SU-DHL-6 (cell line): ENCODE measurements at regions not wholly inside any gene's neighbourhood (a gene's known extent, or its start where the extent isn't known, plus 50 kb on each side); places are given as distances from the start of the nearest gene placed in this dataset.

ENCODE experiments used
- H2AFZ ChIP-seq: fragments of 200-600 bp; sonication (generic); 2 replicates; pipeline ENCODE4 v1.6.1; 2014; ENCODE audit warnings: low read depth, mild to moderate bottlenecking, moderate library complexity, mixed read lengths, antibody characterized with exemption, low read length; ENCODE audit not compliant: severe bottlenecking
- H3F3A ChIP-seq: fragments of 200-600 bp; shearing (Covaris generic); 2 replicates; pipeline ENCODE4 v1.6.0; 2016; ENCODE audit warnings: antibody characterized with exemption, mild to moderate bottlenecking; ENCODE audit not compliant: insufficient read depth
- H3K27ac ChIP-seq: fragments of 200-600 bp; sonication (generic); 2 replicates; pipeline ENCODE4 v1.5.1; 2016; ENCODE audit warnings: low read depth, mild to moderate bottlenecking, low read length, moderate library complexity, mixed read lengths
- H3K27me3 ChIP-seq: fragments of 200-600 bp; sonication (generic), shearing (Covaris generic); 2 replicates; pipeline ENCODE4 v1.6.0; 2014; ENCODE audit warnings: mild to moderate bottlenecking, low read length
- H3K36me3 ChIP-seq: fragments of 200-600 bp; sonication (generic); 2 replicates; pipeline ENCODE4 v1.6.1; 2014; ENCODE audit warnings: mild to moderate bottlenecking, low read length, mixed read lengths
- H3K4me2 ChIP-seq: fragments of 300-600, 200-600 bp; shearing (Covaris generic), sonication (generic); 2 replicates; pipeline ENCODE4 v1.6.0; 2014; ENCODE audit warnings: low read length, low read depth, mild to moderate bottlenecking; ENCODE audit not compliant: poor library complexity, severe bottlenecking
- H3K4me3 ChIP-seq: fragments of 200-600 bp; sonication (generic); 2 replicates; pipeline ENCODE4 v1.5.1; 2014; ENCODE audit warnings: antibody characterized with exemption, low read length, mild to moderate bottlenecking, mixed read lengths; ENCODE audit not compliant: insufficient read depth, poor library complexity, severe bottlenecking
- H3K79me2 ChIP-seq: fragments of 200-600 bp; sonication (generic); 2 replicates; pipeline ENCODE4 v1.6.1; 2014; ENCODE audit warnings: mild to moderate bottlenecking, low read length, moderate library complexity; ENCODE audit not compliant: insufficient read depth
- H3K9ac ChIP-seq: fragments of 200-600 bp; sonication (generic); 2 replicates; pipeline ENCODE4 v1.7.0; 2014; ENCODE audit warnings: mild to moderate bottlenecking, low read length
- H3K9me2 ChIP-seq: fragments of 200-600 bp; sonication (generic); replicated peaks from 2 replicates; pipeline ENCODE4 v1.6.1; 2014; ENCODE audit warnings: low read length; ENCODE audit not compliant: insufficient read depth
- H3K9me3 ChIP-seq: fragments of 200-600 bp; sonication (generic); 2 replicates; pipeline ENCODE4 v1.6.1; 2014; ENCODE audit warnings: low read length, mixed read lengths; ENCODE audit not compliant: insufficient read depth
- H4K20me1 ChIP-seq: fragments of 200-600 bp; sonication (generic); 2 replicates; pipeline ENCODE4 v1.6.1; 2014; ENCODE audit warnings: low read depth, mild to moderate bottlenecking, antibody characterized with exemption, low read length, moderate library complexity, mixed read lengths
- EZH2phosphoT487 ChIP-seq: fragments of 200-600 bp; sonication (generic), shearing (Covaris generic); conservative IDR thresholded peaks from 2 replicates; pipeline ENCODE4 v1.6.1; 2018; ENCODE audit warnings: mild to moderate bottlenecking, antibody characterized with exemption, low read length, moderate library complexity, mixed read lengths
- TF ChIP-seq, protein P1 (sequence below): fragments of 200-600 bp; sonication (generic); IDR thresholded peaks from one replicate; pipeline ENCODE4 v1.5.1; 2017; ENCODE audit warnings: antibody characterized with exemption, mild to moderate bottlenecking, low read length, moderate library complexity; ENCODE audit not compliant: insufficient read depth, poor library complexity, severe bottlenecking

DNA sequence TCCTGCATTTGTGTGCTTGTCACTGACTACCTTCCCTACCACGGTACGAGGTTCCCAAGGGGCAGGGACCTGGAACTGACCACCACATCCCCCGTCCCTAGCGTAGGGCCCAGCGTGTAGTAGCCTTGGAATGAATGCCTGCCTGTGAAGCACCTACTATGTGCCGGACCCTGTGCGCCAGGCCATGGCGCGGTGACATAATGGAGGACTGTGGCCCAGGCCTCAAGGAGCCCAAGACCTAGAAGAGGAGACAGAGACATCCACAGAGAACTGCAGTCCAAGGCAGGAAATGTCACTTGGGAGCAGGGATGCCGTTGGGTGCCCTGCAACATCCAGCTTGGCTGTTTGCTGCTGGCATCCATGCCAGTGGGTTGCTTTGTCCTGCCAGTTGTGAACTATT lies 71.9 kb upstream of the SLC6A6 start:
- no peak overlapping the region for H3K9ac ChIP-seq
- H2AFZ ChIP-seq = no peak overlapping the region
- no peaks in the 10 kb centered on the region for H3K9me3 ChIP-seq
- H3F3A ChIP-seq = no peaks in the 10 kb centered on the region
- H3K4me2 ChIP-seq = no peak overlapping the region
- H3K4me3 ChIP-seq = no peak overlapping the region
- TF ChIP-seq, protein P1, sequence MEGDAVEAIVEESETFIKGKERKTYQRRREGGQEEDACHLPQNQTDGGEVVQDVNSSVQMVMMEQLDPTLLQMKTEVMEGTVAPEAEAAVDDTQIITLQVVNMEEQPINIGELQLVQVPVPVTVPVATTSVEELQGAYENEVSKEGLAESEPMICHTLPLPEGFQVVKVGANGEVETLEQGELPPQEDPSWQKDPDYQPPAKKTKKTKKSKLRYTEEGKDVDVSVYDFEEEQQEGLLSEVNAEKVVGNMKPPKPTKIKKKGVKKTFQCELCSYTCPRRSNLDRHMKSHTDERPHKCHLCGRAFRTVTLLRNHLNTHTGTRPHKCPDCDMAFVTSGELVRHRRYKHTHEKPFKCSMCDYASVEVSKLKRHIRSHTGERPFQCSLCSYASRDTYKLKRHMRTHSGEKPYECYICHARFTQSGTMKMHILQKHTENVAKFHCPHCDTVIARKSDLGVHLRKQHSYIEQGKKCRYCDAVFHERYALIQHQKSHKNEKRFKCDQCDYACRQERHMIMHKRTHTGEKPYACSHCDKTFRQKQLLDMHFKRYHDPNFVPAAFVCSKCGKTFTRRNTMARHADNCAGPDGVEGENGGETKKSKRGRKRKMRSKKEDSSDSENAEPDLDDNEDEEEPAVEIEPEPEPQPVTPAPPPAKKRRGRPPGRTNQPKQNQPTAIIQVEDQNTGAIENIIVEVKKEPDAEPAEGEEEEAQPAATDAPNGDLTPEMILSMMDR = no peak
- no peak for TF ChIP-seq EZH2phosphoT487
- no peaks in the 10 kb centered on the region for H3K36me3 ChIP-seq
- no peaks in the 10 kb centered on the region for H4K20me1 ChIP-seq
- no peaks in the 10 kb centered on the region for H3K79me2 ChIP-seq
- H3K27me3 ChIP-seq = no peaks in the 10 kb centered on the region
- no peak overlapping the region for H3K27ac ChIP-seq
- no peaks in the 10 kb centered on the region for H3K9me2 ChIP-seq

DNA sequence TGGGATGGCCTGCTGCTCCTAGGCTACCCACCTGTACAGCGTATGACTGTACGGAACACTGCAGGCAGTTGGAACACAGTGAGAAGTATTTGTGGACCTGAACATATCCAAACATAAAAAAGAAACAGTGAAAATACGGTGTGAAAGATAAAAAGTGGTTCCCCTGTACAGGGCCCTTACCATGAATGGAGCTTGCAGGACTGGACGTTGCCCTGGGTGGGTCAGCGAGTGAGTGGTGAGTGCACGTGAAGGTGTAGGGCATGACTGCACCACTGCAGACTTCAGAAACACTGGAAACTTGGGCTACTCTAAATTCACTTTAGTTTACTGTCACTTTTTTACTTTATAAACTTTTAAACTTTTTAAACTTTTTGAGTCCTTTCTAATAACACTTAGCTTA lies 71.2 kb upstream of the SLC6A6 start:
- Histone ChIP-seq H3K9ac (no peak overlapping the region), H3K36me3 (no peaks in the 10 kb centered on the region), H3F3A (no peaks in the 10 kb centered on the region), H2AFZ (no peak overlapping the region), H3K4me2 (no peak overlapping the region), H3K27ac (no peak overlapping the region), H3K9me2 (no peaks in the 10 kb centered on the region), H3K4me3 (no peak overlapping the region), H3K27me3 (no peaks in the 10 kb centered on the region), H3K79me2 (no peaks in the 10 kb centered on the region), H4K20me1 (no peaks in the 10 kb centered on the region), H3K9me3 (no peaks in the 10 kb centered on the region)
- no peak for TF ChIP-seq EZH2phosphoT487
- TF ChIP-seq, protein P1 = no peak

DNA sequence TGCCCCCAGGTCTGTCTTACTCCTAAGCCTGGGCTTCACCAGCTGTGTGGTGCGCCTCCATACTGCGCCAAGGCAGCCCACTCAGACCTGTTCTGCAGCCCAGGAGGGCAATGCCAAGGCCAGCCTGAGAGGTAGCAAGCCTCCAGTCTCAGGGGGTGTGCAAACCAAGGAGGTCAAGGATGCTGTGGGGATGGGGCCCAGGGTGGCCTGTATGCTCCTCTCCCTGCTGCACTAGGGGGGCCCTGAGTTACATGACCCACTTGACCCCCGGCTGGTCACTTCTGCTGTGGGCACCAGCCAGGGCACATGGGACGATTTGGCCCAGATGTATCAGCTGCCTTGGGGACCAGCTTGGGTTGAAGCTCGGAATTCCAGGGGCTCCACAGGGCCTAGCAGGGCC lies 70.0 kb upstream of the SLC6A6 start:
- Histone ChIP-seq H3K79me2 (no peaks in the 10 kb centered on the region), H3K4me2 (no peak overlapping the region), H2AFZ (no peak overlapping the region), H3K27me3 (no peaks in the 10 kb centered on the region), H3F3A (no peaks in the 10 kb centered on the region), H3K27ac (no peak overlapping the region), H3K9me2 (no peaks in the 10 kb centered on the region), H4K20me1 (no peaks in the 10 kb centered on the region), H3K9ac (no peak overlapping the region), H3K36me3 (no peaks in the 10 kb centered on the region), H3K9me3 (no peaks in the 10 kb centered on the region), H3K4me3 (no peak overlapping the region)
- TF ChIP-seq EZH2phosphoT487 = no peak
- TF ChIP-seq, protein P1 = no peak

DNA sequence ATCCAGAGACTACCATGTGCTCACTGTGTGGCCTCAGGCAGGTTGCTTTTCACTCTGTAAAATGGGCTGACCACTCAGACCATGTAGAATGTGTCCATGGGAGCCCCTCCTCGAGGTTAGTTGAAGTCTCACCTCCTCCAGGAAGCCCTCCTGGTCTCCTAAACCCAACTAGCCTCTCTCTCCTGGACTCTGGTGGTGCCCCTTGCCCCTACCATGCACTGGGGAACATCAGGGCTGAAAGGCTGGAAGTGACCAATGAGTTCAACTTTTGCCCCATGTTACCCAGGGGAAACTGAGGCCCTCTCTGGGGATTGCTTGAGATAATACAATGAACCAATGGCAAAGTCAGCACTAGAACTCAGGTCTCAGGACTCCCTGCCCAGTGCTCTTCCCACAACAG lies 69.2 kb upstream of the SLC6A6 start:
- H2AFZ ChIP-seq = no peak overlapping the region
- TF ChIP-seq, protein P1 = no peak
- no peak for TF ChIP-seq EZH2phosphoT487
- no peaks in the 10 kb centered on the region for H3K79me2 ChIP-seq
- H3K4me3 ChIP-seq = no peak overlapping the region
- H3F3A ChIP-seq = no peaks in the 10 kb centered on the region
- no peak overlapping the region for H3K4me2 ChIP-seq
- no peaks in the 10 kb centered on the region for H4K20me1 ChIP-seq
- no peaks in the 10 kb centered on the region for H3K9me2 ChIP-seq
- no peaks in the 10 kb centered on the region for H3K27me3 ChIP-seq
- no peaks in the 10 kb centered on the region for H3K9me3 ChIP-seq
- no peak overlapping the region for H3K27ac ChIP-seq
- no peaks in the 10 kb centered on the region for H3K36me3 ChIP-seq
- no peak overlapping the region for H3K9ac ChIP-seq
